Parathyroid adenoma (tissue), 2 donors: ENCODE measurements at regions not wholly inside any gene's neighbourhood (a gene's known extent, or its start where the extent isn't known, plus 50 kb on each side); places are given as distances from the start of the nearest gene placed in this dataset.

Experiments
- H2AFZ ChIP-seq: fragments of 300-600 bp; sonication (generic); one replicate; pipeline ENCODE4 v1.7.0; 2017; ENCODE audit warnings: antibody characterized with exemption, mild to moderate bottlenecking
- H3K27ac ChIP-seq: fragments of 300-600 bp; sonication (generic); one replicate; pipeline ENCODE4 v1.7.0; 2017
- H3K27me3 ChIP-seq: fragments of 300-600 bp; sonication (generic); one replicate; pipeline ENCODE4 v1.7.0; 2017; ENCODE audit warnings: low read length; ENCODE audit not compliant: control insufficient read depth, insufficient read depth
- H3K36me3 ChIP-seq: fragments of 300-600 bp; sonication (generic); one replicate; pipeline ENCODE4 v1.7.0; 2017; ENCODE audit warnings: low read length; ENCODE audit not compliant: control insufficient read depth, insufficient read depth
- H3K4me1 ChIP-seq: fragments of 300-600 bp; sonication (generic); one replicate; pipeline ENCODE4 v1.7.0; 2017; ENCODE audit warnings: control low read depth
- H3K4me2 ChIP-seq: fragments of 300-600 bp; sonication (generic); one replicate; pipeline ENCODE4 v1.7.0; 2017; ENCODE audit warnings: low read length
- H3K4me3 ChIP-seq: fragments of 300-600 bp; sonication (generic); one replicate; pipeline ENCODE4 v1.7.0; 2017; ENCODE audit warnings: low read depth, low read length
- H3K79me2 ChIP-seq: fragments of 300-600 bp; sonication (generic); one replicate; pipeline ENCODE4 v1.7.0; 2017; ENCODE audit warnings: control low read depth
- H3K9ac ChIP-seq: fragments of 300-600 bp; sonication (generic); one replicate; pipeline ENCODE4 v1.7.0; 2017; ENCODE audit warnings: mild to moderate bottlenecking
- H3K9me3 ChIP-seq: fragments of 300-600 bp; sonication (generic); one replicate; pipeline ENCODE4 v1.7.0; 2017; ENCODE audit warnings: low read length; ENCODE audit not compliant: control insufficient read depth
- CTCF ChIP-seq: fragments of 300-600 bp; sonication (generic); IDR thresholded peaks from one replicate; pipeline ENCODE4 v1.7.0; 2017; ENCODE audit warnings: antibody characterized with exemption, mild to moderate bottlenecking
- donor health status: primary hyperparathyroidism.

DNA sequence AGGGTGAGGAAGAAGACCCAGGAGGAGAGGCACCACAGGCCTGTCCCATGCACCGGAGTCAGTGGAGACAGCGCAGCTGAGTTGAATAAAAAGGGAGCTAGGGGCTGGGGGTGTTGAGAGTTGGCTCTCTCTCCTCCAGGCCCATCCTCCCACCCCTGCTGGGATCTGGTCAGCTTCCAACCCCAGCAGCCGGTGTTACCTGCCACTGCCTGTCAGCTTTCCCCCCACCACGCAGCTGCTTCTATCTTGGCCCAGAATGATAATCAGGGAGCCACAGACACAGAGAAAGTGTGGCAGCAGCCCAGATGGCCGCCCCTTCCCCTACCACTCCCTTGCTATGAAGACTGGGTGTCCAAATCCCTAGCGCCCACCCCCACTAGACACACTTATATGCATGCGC lies 120.6 kb upstream of the RPL38 start:
- H3K4me3 ChIP-seq: no peak overlapping the region
- no peaks in the 10 kb centered on the region for H3K4me1 ChIP-seq
- H3K9ac ChIP-seq: no peak overlapping the region
- TF ChIP-seq CTCF: no peak
- H3K36me3 ChIP-seq: no peaks in the 10 kb centered on the region
- H3K4me2 ChIP-seq: no peak overlapping the region
- no peak overlapping the region for H3K27ac ChIP-seq
- no peaks in the 10 kb centered on the region for H3K27me3 ChIP-seq
- H3K79me2 ChIP-seq: no peaks in the 10 kb centered on the region
- no peaks in the 10 kb centered on the region for H3K9me3 ChIP-seq
- no peak overlapping the region for H2AFZ ChIP-seq

GRCh38 chr17:74083321-74083720 lies 120.2 kb upstream of the RPL38 start:
- no peak overlapping the region for H3K9ac ChIP-seq
- no peaks in the 10 kb centered on the region for H3K79me2 ChIP-seq
- H2AFZ ChIP-seq: no peak overlapping the region
- no peak overlapping the region for H3K4me3 ChIP-seq
- H3K27me3 ChIP-seq: no peaks in the 10 kb centered on the region
- no peaks in the 10 kb centered on the region for H3K9me3 ChIP-seq
- H3K27ac ChIP-seq: no peak overlapping the region
- H3K36me3 ChIP-seq: no peaks in the 10 kb centered on the region
- TF ChIP-seq CTCF: no peak
- H3K4me2 ChIP-seq: no peak overlapping the region
- H3K4me1 ChIP-seq: no peaks in the 10 kb centered on the region

DNA sequence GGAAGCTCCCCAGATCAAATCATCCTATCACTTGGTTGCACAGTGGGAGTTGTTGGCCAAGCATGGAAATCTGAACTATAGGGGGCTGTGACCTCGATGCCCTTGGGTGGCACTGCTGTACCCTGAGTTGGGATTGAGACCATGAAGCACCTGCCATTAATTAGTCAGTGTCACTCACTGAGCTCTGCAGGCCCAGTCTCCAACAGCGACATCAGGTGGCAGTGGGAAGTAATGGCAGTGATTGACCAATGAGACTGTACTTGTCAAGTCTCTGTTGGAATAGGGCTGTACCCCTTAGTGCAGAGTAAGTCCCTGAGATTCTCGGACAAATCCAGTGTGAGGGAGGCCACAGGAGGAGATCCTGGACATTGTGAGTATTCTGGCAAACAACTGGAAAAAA lies 118.0 kb upstream of the RPL38 start:
- Histone ChIP-seq H2AFZ (no peak overlapping the region), H3K9ac (no peak overlapping the region), H3K4me2 (no peak overlapping the region), H3K27me3 (no peaks in the 10 kb centered on the region), H3K27ac (no peak overlapping the region), H3K36me3 (no peaks in the 10 kb centered on the region), H3K9me3 (no peaks in the 10 kb centered on the region), H3K79me2 (no peaks in the 10 kb centered on the region), H3K4me3 (no peak overlapping the region), H3K4me1 (no peaks in the 10 kb centered on the region)
- no peak for TF ChIP-seq CTCF

- no peak for TF ChIP-seq CTCF
- H3K79me2 ChIP-seq: no peaks in the 10 kb centered on the region
- no peak overlapping the region for H3K27ac ChIP-seq
- no peaks in the 10 kb centered on the region for H3K27me3 ChIP-seq
- no peaks in the 10 kb centered on the region for H3K36me3 ChIP-seq
- H3K4me2 ChIP-seq: no peak overlapping the region
- no peak overlapping the region for H2AFZ ChIP-seq
- no peaks in the 10 kb centered on the region for H3K9me3 ChIP-seq
- no peak overlapping the region for H3K9ac ChIP-seq
- no peaks in the 10 kb centered on the region for H3K4me1 ChIP-seq
- no peak overlapping the region for H3K4me3 ChIP-seq
These were observed 116.4 kb upstream of the RPL38 start for GRCh38 chr17:74087002-74087585.

- Histone ChIP-seq H3K9ac (no peak overlapping the region), H3K36me3 (no peaks in the 10 kb centered on the region), H3K4me1 (no peaks in the 10 kb centered on the region), H3K9me3 (no peaks in the 10 kb centered on the region), H3K4me3 (no peak overlapping the region), H3K27me3 (no peaks in the 10 kb centered on the region), H3K27ac (no peak overlapping the region), H2AFZ (no peak overlapping the region), H3K79me2 (no peaks in the 10 kb centered on the region), H3K4me2 (no peak overlapping the region)
- TF ChIP-seq CTCF: no peak
These were observed 115.1 kb upstream of the RPL38 start for GRCh38 chr17:74088285-74088933.
